CD8-positive, alpha-beta memory T cell (primary cell): ENCODE measurements at regions not wholly inside any gene's neighbourhood (a gene's known extent, or its start where the extent isn't known, plus 50 kb on each side); places are given as distances from the start of the nearest gene placed in this dataset.

ENCODE experiments used
- CTCF ChIA-PET: fragments of 350-600 bp; sonication (Branson Sonifier 250); formaldehyde crosslinking; loops from one replicate; lab custom pipeline; 2021; ENCODE audit warnings: antibody characterized with exemption; lab: Charles Lee
- POLR2A ChIA-PET: fragments of 350-600 bp; sonication (Branson Sonifier 250); formaldehyde crosslinking; loops from one replicate; lab custom pipeline; 2021; ENCODE audit warnings: antibody characterized with exemption; lab: Charles Lee
- DNase-seq, 5 donors: peaks; one replicate each; pipeline versions ENCODE4 v3.0.0 to v3.0.0-alpha.2; 2020 to 2022; ENCODE audit warnings: mixed read lengths in 1 of 5
- H3K27ac ChIP-seq: one replicate; pipeline ENCODE4 v1.7.0; 2013; ENCODE audit warnings: low read depth, mild to moderate bottlenecking, low read length, moderate library complexity
- H3K27me3 ChIP-seq: 2 replicates; pipeline ENCODE4 v1.7.0; 2013; ENCODE audit warnings: low read length, mild to moderate bottlenecking; ENCODE audit not compliant: insufficient read depth, poor library complexity, severe bottlenecking
- H3K36me3 ChIP-seq: 2 replicates; pipeline ENCODE4 v1.7.0; 2013; ENCODE audit warnings: mild to moderate bottlenecking, low read length, moderate library complexity; ENCODE audit not compliant: insufficient read depth
- H3K4me1 ChIP-seq: 2 replicates; pipeline ENCODE4 v1.7.0; 2013; ENCODE audit warnings: mild to moderate bottlenecking, low read length, moderate library complexity; ENCODE audit not compliant: insufficient read depth
- H3K4me3 ChIP-seq: 2 replicates; pipeline ENCODE4 v1.7.0; 2013; ENCODE audit warnings: mild to moderate bottlenecking, low read length
- H3K9me3 ChIP-seq: 2 replicates; pipeline ENCODE4 v1.7.0; 2013; ENCODE audit warnings: mild to moderate bottlenecking, low read length
- H3K27ac Mint-ChIP-seq, 8 donors: one replicate each; pipeline ENCODE4 v1.8.0; 2020 to 2021; ENCODE audit warnings: mixed read lengths in 8 of 8, mild to moderate bottlenecking in 6 of 8, inconsistent platforms in 3 of 8, moderate library complexity in 3 of 8
- H3K27me3 Mint-ChIP-seq, 2 donors: one replicate each; pipeline ENCODE4 v1.8.0; 2020 to 2021; ENCODE audit warnings: mixed read lengths in 2 of 2, mild to moderate bottlenecking in 1 of 2, moderate library complexity in 1 of 2
- H3K36me3 Mint-ChIP-seq, 3 donors: one replicate each; pipeline ENCODE4 v1.8.0; 2020 to 2021; ENCODE audit warnings: mixed read lengths in 3 of 3, inconsistent platforms in 1 of 3, mild to moderate bottlenecking in 1 of 3
- H3K4me1 Mint-ChIP-seq, 3 donors: one replicate each; pipeline ENCODE4 v1.8.0; 2020 to 2021; ENCODE audit warnings: mixed read lengths in 3 of 3, inconsistent platforms in 1 of 3, mild to moderate bottlenecking in 1 of 3
- H3K4me3 Mint-ChIP-seq, 7 donors: one replicate each; pipeline ENCODE4 v1.8.0; 2020 to 2021; ENCODE audit warnings: mixed read lengths in 7 of 7, mild to moderate bottlenecking in 6 of 7, moderate library complexity in 4 of 7, inconsistent platforms in 2 of 7
- H3K9me3 Mint-ChIP-seq, 5 donors: one replicate each; pipeline ENCODE4 v1.8.0; 2020 to 2022; ENCODE audit warnings: mixed read lengths in 5 of 5, mild to moderate bottlenecking in 3 of 5, moderate library complexity in 2 of 5, inconsistent platforms in 1 of 5

DNA sequence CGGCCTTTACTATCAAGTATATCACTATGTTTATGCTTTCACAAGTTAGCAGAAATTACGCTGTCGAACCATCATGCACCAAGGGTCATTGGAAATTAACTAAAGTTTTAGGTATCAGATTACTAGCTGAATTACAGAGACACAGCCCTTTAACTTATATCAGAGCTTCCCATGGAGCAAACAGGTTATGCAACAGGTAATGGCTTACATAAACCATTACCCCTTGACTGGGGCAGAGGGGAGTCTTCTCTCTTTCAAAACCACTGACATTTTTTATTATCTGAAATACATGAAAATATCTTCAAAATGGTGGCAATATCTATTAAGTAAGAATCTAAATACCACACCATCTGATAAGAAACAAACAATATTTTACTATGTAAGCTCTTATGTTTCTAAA is 1692.9 kb upstream of the SLC10A2 start:
- H3K4me3 ChIP-seq, result no peak overlapping the region
- H3K27ac ChIP-seq, result no peak overlapping the region
- no peaks in the 10 kb centered on the region for H3K27me3 ChIP-seq
- Mint-ChIP-seq H3K4me1 (no peaks in the 10 kb centered on the region), H3K27ac (no peak overlapping the region), H3K4me3 (no peak overlapping the region), H3K27me3 (no peaks in the 10 kb centered on the region), H3K36me3 (no peaks in the 10 kb centered on the region), H3K9me3 (peaks cover 0 to 3% (median 0%) of the 10 kb centered on the region in 5 donors)
- no peaks in the 10 kb centered on the region for H3K4me1 ChIP-seq
- DNase-seq, result no peak
- no peaks in the 10 kb centered on the region for H3K9me3 ChIP-seq
- POLR2A ChIA-PET, result no interaction called here
- CTCF ChIA-PET, result no interaction called here
- no peaks in the 10 kb centered on the region for H3K36me3 ChIP-seq

GRCh38 chr13:104757712-104758111 is 1691.5 kb upstream of the SLC10A2 start:
- no peaks in the 10 kb centered on the region for H3K4me1 ChIP-seq
- H3K27me3 Mint-ChIP-seq, result no peaks in the 10 kb centered on the region
- no peak overlapping the region for H3K4me3 Mint-ChIP-seq
- POLR2A ChIA-PET, result no interaction called here
- H3K27me3 ChIP-seq, result no peaks in the 10 kb centered on the region
- H3K36me3 ChIP-seq, result no peaks in the 10 kb centered on the region
- H3K27ac Mint-ChIP-seq, result no peak overlapping the region
- no peaks in the 10 kb centered on the region for H3K36me3 Mint-ChIP-seq
- H3K9me3 Mint-ChIP-seq, result peaks cover 0 to 7% (median 3%) of the 10 kb centered on the region in 5 donors
- no peaks in the 10 kb centered on the region for H3K4me1 Mint-ChIP-seq
- H3K9me3 ChIP-seq, result no peaks in the 10 kb centered on the region
- no peak overlapping the region for H3K4me3 ChIP-seq
- no peak for DNase-seq
- CTCF ChIA-PET, result no interaction called here
- no peak overlapping the region for H3K27ac ChIP-seq

GRCh38 chr13:104750377-104750776 is 1684.2 kb upstream of the SLC10A2 start:
- Histone ChIP-seq H3K9me3 (no peaks in the 10 kb centered on the region), H3K4me3 (no peak overlapping the region), H3K4me1 (no peaks in the 10 kb centered on the region), H3K36me3 (no peaks in the 10 kb centered on the region), H3K27me3 (no peaks in the 10 kb centered on the region), H3K27ac (no peak overlapping the region)
- POLR2A ChIA-PET, result no interaction called here
- H3K27me3 Mint-ChIP-seq, result no peaks in the 10 kb centered on the region
- no peaks in the 10 kb centered on the region for H3K36me3 Mint-ChIP-seq
- no peaks in the 10 kb centered on the region for H3K4me1 Mint-ChIP-seq
- DNase-seq, result no peak
- H3K9me3 Mint-ChIP-seq, result peaks cover 0 to 8% (median 3%) of the 10 kb centered on the region in 5 donors
- no peak overlapping the region for H3K4me3 Mint-ChIP-seq
- H3K27ac Mint-ChIP-seq, result no peak overlapping the region
- CTCF ChIA-PET, result no interaction called here

DNA sequence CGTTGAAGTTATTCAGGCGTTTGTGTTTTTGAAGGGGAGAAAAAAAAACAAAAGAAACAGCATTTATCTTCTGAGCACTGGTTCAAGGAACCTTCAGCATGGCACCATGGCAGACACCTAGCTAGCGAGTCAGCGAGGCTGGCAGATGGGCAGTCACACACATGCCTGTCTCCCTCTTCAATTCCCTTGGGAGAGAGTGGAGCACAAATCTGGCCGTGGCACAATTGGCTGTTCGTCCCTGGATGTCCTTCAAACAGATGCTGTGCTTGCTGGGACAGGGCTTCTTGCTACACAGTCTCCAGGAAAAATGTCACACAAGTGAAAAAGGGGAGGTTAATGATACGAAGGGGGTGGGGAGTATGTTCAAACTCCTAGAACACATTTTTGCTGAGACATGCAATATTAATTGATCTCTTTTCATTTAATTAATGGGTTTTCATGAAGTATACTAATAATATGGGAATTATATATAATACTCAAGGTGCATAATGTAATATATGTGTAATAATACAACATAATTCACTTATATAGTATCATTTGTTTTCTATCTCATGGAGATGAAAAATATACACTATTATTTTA is 1674.5 kb upstream of the SLC10A2 start:
- no peak overlapping the region for H3K27ac ChIP-seq
- POLR2A ChIA-PET, result no interaction called here
- no peaks in the 10 kb centered on the region for H3K4me1 ChIP-seq
- no peaks in the 10 kb centered on the region for H3K27me3 ChIP-seq
- H3K9me3 ChIP-seq, result no peaks in the 10 kb centered on the region
- no peak overlapping the region for H3K27ac Mint-ChIP-seq
- no peaks in the 10 kb centered on the region for H3K27me3 Mint-ChIP-seq
- no peaks in the 10 kb centered on the region for H3K36me3 ChIP-seq
- no peaks in the 10 kb centered on the region for H3K4me1 Mint-ChIP-seq
- no peak overlapping the region for H3K4me3 Mint-ChIP-seq
- peaks cover 0 to 3% (median 0%) of the 10 kb centered on the region in 5 donors for H3K9me3 Mint-ChIP-seq
- CTCF ChIA-PET, result no interaction called here
- DNase-seq, result no peak
- H3K4me3 ChIP-seq, result no peak overlapping the region
- H3K36me3 Mint-ChIP-seq, result no peaks in the 10 kb centered on the region

- Histone ChIP-seq H3K9me3 (no peaks in the 10 kb centered on the region), H3K36me3 (no peaks in the 10 kb centered on the region), H3K27ac (no peak overlapping the region), H3K4me1 (no peaks in the 10 kb centered on the region), H3K4me3 (no peak overlapping the region), H3K27me3 (no peaks in the 10 kb centered on the region)
- ChIA-PET POLR2A (no interaction called here), CTCF (no interaction called here)
- Mint-ChIP-seq H3K4me1 (no peaks in the 10 kb centered on the region), H3K27ac (no peak overlapping the region), H3K27me3 (no peaks in the 10 kb centered on the region), H3K9me3 (peaks cover 0 to 3% (median 1%) of the 10 kb centered on the region in 5 donors), H3K36me3 (no peaks in the 10 kb centered on the region), H3K4me3 (no peak overlapping the region)
- no peak for DNase-seq
Measured at GRCh38 chr13:104737713-104738112, 1671.5 kb upstream of the SLC10A2 start.

GRCh38 chr13:104733427-104733826 is 1667.2 kb upstream of the SLC10A2 start:
- Histone ChIP-seq H3K9me3 (no peaks in the 10 kb centered on the region), H3K27ac (no peak overlapping the region), H3K4me1 (no peaks in the 10 kb centered on the region), H3K27me3 (no peaks in the 10 kb centered on the region), H3K4me3 (no peak overlapping the region), H3K36me3 (no peaks in the 10 kb centered on the region)
- Mint-ChIP-seq H3K27ac (no peak overlapping the region), H3K4me1 (no peaks in the 10 kb centered on the region), H3K4me3 (no peak overlapping the region), H3K9me3 (peaks cover 0 to 10% (median 5%) of the 10 kb centered on the region in 5 donors), H3K27me3 (peaks cover 0 to 1% of the 10 kb centered on the region in 2 donors), H3K36me3 (no peaks in the 10 kb centered on the region)
- ChIA-PET CTCF (no interaction called here), POLR2A (no interaction called here)
- no peak for DNase-seq

- no peaks in the 10 kb centered on the region for H3K4me1 Mint-ChIP-seq
- H3K27me3 Mint-ChIP-seq, result peaks cover 0 to 1% of the 10 kb centered on the region in 2 donors
- ChIA-PET CTCF (no interaction called here), POLR2A (no interaction called here)
- Histone ChIP-seq H3K4me1 (no peaks in the 10 kb centered on the region), H3K36me3 (no peaks in the 10 kb centered on the region), H3K27ac (no peak overlapping the region), H3K27me3 (no peaks in the 10 kb centered on the region), H3K9me3 (no peaks in the 10 kb centered on the region), H3K4me3 (no peak overlapping the region)
- H3K27ac Mint-ChIP-seq, result no peak overlapping the region
- no peaks in the 10 kb centered on the region for H3K36me3 Mint-ChIP-seq
- no peak overlapping the region for H3K4me3 Mint-ChIP-seq
- peaks cover 0 to 21% (median 3%) of the 10 kb centered on the region in 5 donors for H3K9me3 Mint-ChIP-seq
- DNase-seq, result no peak
Measured at GRCh38 chr13:104715111-104715510, 1648.9 kb upstream of the SLC10A2 start.

DNA sequence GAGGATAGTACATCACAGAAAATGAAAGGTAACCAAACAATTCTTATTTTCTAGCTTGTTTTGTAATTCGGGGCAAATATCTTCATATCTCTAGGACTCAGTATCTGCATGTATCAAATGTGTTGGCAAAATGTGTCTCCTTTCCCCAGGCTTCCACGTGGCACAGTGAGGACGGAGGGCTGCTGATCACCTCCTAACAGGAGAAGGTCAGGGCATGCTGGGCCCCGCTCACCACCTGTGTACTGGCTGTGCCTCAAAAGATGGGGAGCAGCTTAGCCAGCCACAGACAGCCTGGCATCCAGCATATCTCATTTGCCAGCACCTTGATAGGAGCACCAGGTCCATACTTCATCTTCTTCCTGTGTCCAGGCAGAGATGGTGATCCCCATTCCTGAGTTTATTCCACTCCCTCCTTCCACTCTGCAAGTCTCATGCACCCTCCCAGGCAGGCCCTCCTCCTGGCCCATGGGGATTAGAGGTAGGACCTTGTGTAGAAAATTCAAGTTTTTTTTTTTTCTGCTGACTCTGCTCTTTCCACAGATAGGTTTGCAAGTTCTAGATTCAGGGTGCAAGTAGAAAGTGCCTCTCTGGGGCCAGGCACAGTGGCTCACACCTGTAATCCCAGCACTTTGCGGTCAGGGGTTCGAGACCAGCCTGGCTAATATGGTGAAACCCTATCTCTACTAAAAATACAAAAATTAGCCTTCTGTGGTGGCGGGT is 1639.0 kb upstream of the SLC10A2 start:
- H3K4me3 ChIP-seq, result no peak overlapping the region
- no peak for DNase-seq
- H3K36me3 ChIP-seq, result no peaks in the 10 kb centered on the region
- Mint-ChIP-seq H3K36me3 (no peaks in the 10 kb centered on the region), H3K27me3 (no peaks in the 10 kb centered on the region), H3K4me1 (no peaks in the 10 kb centered on the region), H3K4me3 (no peak overlapping the region), H3K9me3 (peaks cover 0 to 7% (median 0%) of the 10 kb centered on the region in 5 donors), H3K27ac (no peak overlapping the region)
- no peak overlapping the region for H3K27ac ChIP-seq
- ChIA-PET POLR2A (no interaction called here), CTCF (no interaction called here)
- no peaks in the 10 kb centered on the region for H3K27me3 ChIP-seq
- H3K9me3 ChIP-seq, result no peaks in the 10 kb centered on the region
- H3K4me1 ChIP-seq, result no peaks in the 10 kb centered on the region
